GM23338 (cell line): ENCODE measurements at regions not wholly inside any gene's neighbourhood (a gene's known extent, or its start where the extent isn't known, plus 50 kb on each side); places are given as distances from the start of the nearest gene placed in this dataset.

Source experiments
- CREB1 ChIP-seq: fragments of 250-450 bp; sonication (Bioruptor Pico); IDR thresholded peaks from 2 replicates; pipeline ENCODE4 v1.5.0; 2020; ENCODE audit warnings: low read depth, mild to moderate bottlenecking, moderate library complexity
- CTCF ChIP-seq, 2 experiments: fragments of 200-600 bp in 1 of 2; sonication (generic) in 1 of 2; conservative IDR thresholded peaks; 2 replicates each; pipeline versions ENCODE4 v1.5.1 to v1.6.1; 2016 to 2017; ENCODE audit warnings: antibody characterized with exemption in 2 of 2, low read depth in 2 of 2, mild to moderate bottlenecking in 2 of 2, moderate library complexity in 1 of 2
- EZH2 ChIP-seq: fragments of 200-600 bp; sonication (generic); IDR thresholded peaks from one replicate; pipeline ENCODE4 v1.8.0; 2017; ENCODE audit warnings: antibody characterized with exemption, mild to moderate bottlenecking, low read depth; ENCODE audit not compliant: unreplicated experiment
- EZH2phosphoT487 ChIP-seq: fragments of 200-600 bp; sonication (generic); IDR thresholded peaks from one replicate; pipeline ENCODE4 v1.8.1; 2018; ENCODE audit warnings: antibody characterized with exemption; ENCODE audit not compliant: unreplicated experiment
- POLR2AphosphoS5 ChIP-seq: IDR thresholded peaks from 2 replicates; pipeline ENCODE4 v1.6.1; 2016; ENCODE audit warnings: antibody characterized with exemption, low read depth
- REST ChIP-seq: IDR thresholded peaks from one replicate; pipeline ENCODE4 v1.6.1; 2018; ENCODE audit warnings: antibody characterized with exemption; ENCODE audit not compliant: unreplicated experiment
- TF ChIP-seq, protein P1 (sequence below): IDR thresholded peaks from 2 replicates; pipeline ENCODE4 v1.6.1; 2016; ENCODE audit warnings: antibody characterized with exemption

DNA sequence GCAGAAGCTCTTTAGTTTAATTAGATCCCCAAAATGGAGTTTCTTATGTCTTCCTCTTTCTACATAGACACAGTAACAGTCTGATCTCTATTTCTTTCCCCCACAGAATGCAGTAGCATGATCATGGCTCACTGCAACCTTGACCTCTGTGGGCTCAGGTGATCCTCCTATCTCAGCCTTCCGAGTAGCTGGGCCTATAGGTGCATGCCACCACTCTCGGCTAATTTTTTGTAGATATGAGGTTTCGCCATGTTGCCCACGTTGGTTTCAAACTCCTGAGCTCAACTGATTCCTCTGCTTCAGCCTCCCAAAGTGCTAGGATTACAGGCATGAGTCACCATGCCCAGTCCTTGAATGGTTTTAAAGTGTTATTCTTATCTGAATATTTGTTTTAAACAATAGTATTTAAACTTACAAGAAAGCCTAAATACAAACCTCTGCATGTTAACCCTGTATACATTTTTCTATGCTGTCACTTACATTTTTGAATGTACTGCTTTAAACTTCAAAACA, 120.6 kb downstream of the GOSR1 start:
- TF ChIP-seq CTCF (conservative IDR thresholded peaks at IDR 0.05; ENCODE audit: low read depth in 2 of 2) (no peak), EZH2phosphoT487 (no peak), POLR2AphosphoS5 (no peak), REST (no peak), EZH2 (no peak), CREB1 (no peak)
- TF ChIP-seq, protein P1, sequence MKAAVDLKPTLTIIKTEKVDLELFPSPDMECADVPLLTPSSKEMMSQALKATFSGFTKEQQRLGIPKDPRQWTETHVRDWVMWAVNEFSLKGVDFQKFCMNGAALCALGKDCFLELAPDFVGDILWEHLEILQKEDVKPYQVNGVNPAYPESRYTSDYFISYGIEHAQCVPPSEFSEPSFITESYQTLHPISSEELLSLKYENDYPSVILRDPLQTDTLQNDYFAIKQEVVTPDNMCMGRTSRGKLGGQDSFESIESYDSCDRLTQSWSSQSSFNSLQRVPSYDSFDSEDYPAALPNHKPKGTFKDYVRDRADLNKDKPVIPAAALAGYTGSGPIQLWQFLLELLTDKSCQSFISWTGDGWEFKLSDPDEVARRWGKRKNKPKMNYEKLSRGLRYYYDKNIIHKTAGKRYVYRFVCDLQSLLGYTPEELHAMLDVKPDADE: no peak
